AG04449 (cell line): ENCODE measurements at regions not wholly inside any gene's neighbourhood (a gene's known extent, or its start where the extent isn't known, plus 50 kb on each side); places are given as distances from the start of the nearest gene placed in this dataset.

Experiments
- CTCF ChIA-PET: fragments of 350-600 bp; formaldehyde crosslinking; extraction: SDS; loops from one replicate; lab custom pipeline; 2021; ENCODE audit warnings: antibody characterized with exemption; lab: Yijun Ruan, JAX
- POLR2A ChIA-PET: fragments of 400-600, 350-600 bp; formaldehyde crosslinking; extraction: SDS; loops from one replicate; lab custom pipeline; 2020; ENCODE audit warnings: antibody characterized with exemption, inconsistent platforms; lab: Yijun Ruan, JAX
- DNase-seq: peaks from one replicate; pipeline ENCODE4 v3.0.0-alpha.2; 2010; ENCODE audit warnings: low read depth, low spot score
- H3K4me3 ChIP-seq: 2 replicates; pipeline ENCODE4 v1.5.1; 2011; ENCODE audit warnings: low read depth, mild to moderate bottlenecking, control low read depth, low read length
- TF ChIP-seq, protein P1 (sequence below): IDR thresholded peaks from one replicate; pipeline ENCODE4 v1.5.1; 2011; ENCODE audit warnings: mild to moderate bottlenecking, moderate library complexity, low read length, control low read depth, inconsistent platforms; ENCODE audit not compliant: insufficient read depth; ENCODE audit errors: missing control alignments

DNA sequence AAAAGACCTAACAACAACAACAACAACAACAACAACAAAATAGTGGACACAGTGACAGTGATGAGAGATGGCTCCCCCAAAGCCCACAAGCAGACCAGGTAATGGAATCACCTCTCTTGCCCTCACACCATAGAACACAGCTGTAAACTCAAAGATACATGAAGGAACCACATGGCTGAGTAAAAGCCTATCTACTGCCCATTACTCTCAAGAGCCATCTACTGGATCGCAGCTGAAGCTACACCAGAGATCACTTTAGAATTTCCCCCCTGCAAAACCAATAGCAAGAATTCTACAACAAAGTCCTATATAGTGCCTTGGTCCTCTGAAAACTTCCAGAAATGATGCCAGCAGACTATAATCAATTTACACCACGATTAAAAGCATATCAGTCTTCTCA is 1537.6 kb upstream of the CDH9 start:
- TF ChIP-seq, protein P1, sequence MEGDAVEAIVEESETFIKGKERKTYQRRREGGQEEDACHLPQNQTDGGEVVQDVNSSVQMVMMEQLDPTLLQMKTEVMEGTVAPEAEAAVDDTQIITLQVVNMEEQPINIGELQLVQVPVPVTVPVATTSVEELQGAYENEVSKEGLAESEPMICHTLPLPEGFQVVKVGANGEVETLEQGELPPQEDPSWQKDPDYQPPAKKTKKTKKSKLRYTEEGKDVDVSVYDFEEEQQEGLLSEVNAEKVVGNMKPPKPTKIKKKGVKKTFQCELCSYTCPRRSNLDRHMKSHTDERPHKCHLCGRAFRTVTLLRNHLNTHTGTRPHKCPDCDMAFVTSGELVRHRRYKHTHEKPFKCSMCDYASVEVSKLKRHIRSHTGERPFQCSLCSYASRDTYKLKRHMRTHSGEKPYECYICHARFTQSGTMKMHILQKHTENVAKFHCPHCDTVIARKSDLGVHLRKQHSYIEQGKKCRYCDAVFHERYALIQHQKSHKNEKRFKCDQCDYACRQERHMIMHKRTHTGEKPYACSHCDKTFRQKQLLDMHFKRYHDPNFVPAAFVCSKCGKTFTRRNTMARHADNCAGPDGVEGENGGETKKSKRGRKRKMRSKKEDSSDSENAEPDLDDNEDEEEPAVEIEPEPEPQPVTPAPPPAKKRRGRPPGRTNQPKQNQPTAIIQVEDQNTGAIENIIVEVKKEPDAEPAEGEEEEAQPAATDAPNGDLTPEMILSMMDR, result peak; percentile 6
- CTCF ChIA-PET, result no interaction called here
- H3K4me3 ChIP-seq, result no peak overlapping the region
- POLR2A ChIA-PET, result no interaction called here
- no peak for DNase-seq

DNA sequence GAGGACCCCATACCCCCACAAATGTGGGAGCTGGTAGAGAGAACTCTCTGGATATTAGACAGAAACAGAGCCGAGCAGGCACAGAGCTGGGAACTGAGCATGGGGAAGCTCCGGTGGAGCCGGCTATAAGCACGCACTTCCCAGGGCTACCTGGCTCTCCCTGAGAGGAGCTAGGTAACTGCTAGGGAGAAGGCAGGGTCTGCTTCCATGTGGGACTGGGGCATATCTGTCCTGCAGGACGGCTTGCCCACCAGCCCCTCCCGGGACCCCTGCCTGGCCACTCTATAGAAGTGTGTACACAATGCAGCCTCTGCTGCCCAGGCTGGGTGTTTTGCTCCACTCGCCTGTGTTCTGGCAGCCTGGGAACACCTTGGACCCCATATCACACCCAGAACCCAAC is 1537.0 kb upstream of the CDH9 start:
- CTCF ChIA-PET, result no interaction called here
- TF ChIP-seq, protein P1, result no peak
- POLR2A ChIA-PET, result no interaction called here
- no peak for DNase-seq
- no peak overlapping the region for H3K4me3 ChIP-seq

DNA sequence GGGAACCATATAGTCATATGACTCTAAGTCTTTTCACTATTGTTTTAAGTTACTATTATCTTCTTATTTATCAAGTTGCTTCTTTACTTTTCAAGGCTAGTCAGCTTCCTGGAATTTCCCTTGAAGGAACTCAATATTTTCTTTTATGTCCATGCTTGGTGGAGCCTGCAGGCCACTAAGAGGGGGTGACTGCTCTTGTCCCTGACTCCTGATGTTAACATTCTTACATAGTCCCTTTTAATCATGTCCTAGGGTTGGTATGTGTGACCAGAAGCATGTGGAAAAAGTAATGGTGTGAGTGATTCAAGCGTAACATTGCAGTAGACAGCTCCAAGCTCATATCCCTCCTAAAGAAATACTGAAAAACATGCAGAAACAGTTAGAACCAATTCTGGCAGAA is 1536.2 kb upstream of the CDH9 start:
- TF ChIP-seq, protein P1, result no peak
- POLR2A ChIA-PET, result no interaction called here
- H3K4me3 ChIP-seq, result no peak overlapping the region
- DNase-seq, result no peak
- CTCF ChIA-PET, result no interaction called here

DNA sequence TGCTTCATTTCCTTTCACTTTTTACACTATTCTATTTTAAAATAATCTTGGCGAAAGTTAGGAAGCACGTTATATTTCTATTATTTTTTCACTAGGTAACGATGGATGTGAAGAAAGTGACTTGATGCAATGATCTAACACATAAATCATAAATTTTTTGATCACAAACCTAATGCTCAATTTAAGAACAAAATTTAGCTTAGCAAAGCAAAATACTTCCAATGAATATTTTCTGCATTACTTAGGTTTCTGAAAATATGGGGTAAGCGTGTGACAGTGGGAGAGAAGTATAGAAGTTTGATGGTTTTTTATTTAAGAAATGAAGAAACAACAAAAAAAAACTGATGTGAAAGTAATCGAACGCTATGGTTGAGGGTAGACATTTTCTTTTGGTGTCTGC is 1528.7 kb upstream of the CDH9 start:
- CTCF ChIA-PET, result no interaction called here

DNA sequence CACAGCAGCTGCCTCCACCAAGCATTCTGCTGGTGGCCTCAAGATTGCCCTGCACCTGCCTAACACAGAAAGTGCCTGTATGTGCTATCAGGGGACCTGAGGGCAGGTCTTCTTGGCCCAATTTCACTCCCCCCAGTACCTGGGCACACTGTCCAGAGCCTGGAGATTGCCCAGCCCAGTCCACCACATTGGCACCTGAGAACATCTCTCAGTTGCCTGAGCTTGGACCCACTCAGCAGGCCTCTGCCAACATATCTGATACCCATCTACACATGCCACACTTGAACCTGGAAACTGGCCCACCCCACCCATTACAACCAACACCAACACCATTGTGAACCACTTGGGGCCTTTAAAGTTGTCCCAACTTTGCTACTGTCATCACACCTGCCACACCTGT is 1523.1 kb upstream of the CDH9 start:
- no peak for DNase-seq
- CTCF ChIA-PET, result no interaction called here
- POLR2A ChIA-PET, result no interaction called here

More for the DNA sequence above, 1528.7 kb upstream of the CDH9 start:
- TF ChIP-seq, protein P1, result no peak
- POLR2A ChIA-PET, result no interaction called here
- no peak for DNase-seq
- H3K4me3 ChIP-seq, result no peak overlapping the region

DNA sequence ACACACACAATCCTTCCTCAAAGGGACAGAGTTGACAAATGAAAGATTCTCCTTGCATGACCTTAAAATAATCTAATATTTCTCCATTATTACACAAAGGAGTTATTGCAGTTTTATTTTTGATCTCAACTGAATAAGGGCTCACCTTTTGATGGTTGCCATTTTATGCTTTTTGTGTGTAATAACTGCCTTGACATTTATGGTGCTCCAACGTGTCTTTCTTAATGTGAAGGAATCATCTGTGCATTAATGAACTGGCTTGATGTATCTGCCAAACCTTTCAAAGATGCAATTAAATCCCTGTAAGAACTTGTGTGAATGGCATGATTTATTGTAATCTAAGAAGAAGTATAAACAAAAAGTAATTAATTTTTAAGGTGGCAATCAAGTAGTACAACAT is 1519.8 kb upstream of the CDH9 start:
- no peak overlapping the region for H3K4me3 ChIP-seq
- ChIA-PET POLR2A (no interaction called here), CTCF (no interaction called here)
- TF ChIP-seq, protein P1, result no peak
- DNase-seq, result no peak

More for the DNA sequence above, 1523.1 kb upstream of the CDH9 start:
- TF ChIP-seq, protein P1, result no peak
- H3K4me3 ChIP-seq, result no peak overlapping the region
